H9 (cell line): ENCODE measurements at regions not wholly inside any gene's neighbourhood (a gene's known extent, or its start where the extent isn't known, plus 50 kb on each side); places are given as distances from the start of the nearest gene placed in this dataset.

Experiments used
- DNase-seq: peaks from one replicate; pipeline ENCODE4 v3.0.0-alpha.2; 2017
- H2AFZ ChIP-seq: one replicate; pipeline ENCODE4 v1.6.1; 2013; ENCODE audit warnings: mild to moderate bottlenecking, low read length, control low read depth, moderate library complexity
- H2AK5ac ChIP-seq: 2 replicates; pipeline ENCODE4 v1.6.1; 2013; ENCODE audit warnings: low read length, control low read depth, mixed read lengths; ENCODE audit not compliant: insufficient read length
- H2BK120ac ChIP-seq: one replicate; pipeline ENCODE4 v1.6.1; 2013; ENCODE audit warnings: low read depth, mild to moderate bottlenecking, low read length, control low read depth, inconsistent platforms; ENCODE audit not compliant: poor library complexity, severe bottlenecking
- H2BK12ac ChIP-seq: 2 replicates; pipeline ENCODE4 v1.6.1; 2013; ENCODE audit warnings: low read length, control low read depth, mixed read lengths, low read depth; ENCODE audit not compliant: insufficient read length
- H2BK15ac ChIP-seq: 2 replicates; pipeline ENCODE4 v1.6.1; 2013; ENCODE audit warnings: low read depth, low read length, control low read depth
- H2BK20ac ChIP-seq: one replicate; pipeline ENCODE4 v1.6.1; 2013; ENCODE audit warnings: low read depth, mild to moderate bottlenecking, low read length, control low read depth, inconsistent platforms; ENCODE audit not compliant: poor library complexity, severe bottlenecking
- H2BK5ac ChIP-seq: 2 replicates; pipeline ENCODE4 v1.6.1; 2013; ENCODE audit warnings: low read length, control low read depth, mixed read lengths; ENCODE audit not compliant: insufficient read length
- H3K14ac ChIP-seq: 2 replicates; pipeline ENCODE4 v1.6.1; 2013; ENCODE audit warnings: low read length, control low read depth; ENCODE audit not compliant: insufficient read depth
- H3K18ac ChIP-seq: 2 replicates; pipeline ENCODE4 v1.6.1; 2013; ENCODE audit warnings: low read depth, mild to moderate bottlenecking, mixed read lengths, low read length, control low read depth; ENCODE audit not compliant: insufficient read length
- H3K23ac ChIP-seq: 2 replicates; pipeline ENCODE4 v1.6.1; 2013; ENCODE audit warnings: low read length, control low read depth, mixed read lengths, low read depth; ENCODE audit not compliant: insufficient read length
- H3K23me2 ChIP-seq: 2 replicates; pipeline ENCODE4 v1.6.1; 2013; ENCODE audit warnings: low read depth, mild to moderate bottlenecking, mixed read lengths, low read length, control low read depth; ENCODE audit not compliant: insufficient read length, poor library complexity, severe bottlenecking
- H3K27ac ChIP-seq: 2 replicates; pipeline ENCODE4 v1.5.1; 2013; ENCODE audit warnings: low read length, control low read depth, mixed read lengths, low read depth; ENCODE audit not compliant: insufficient read length
- H3K27me3 ChIP-seq: 2 replicates; pipeline ENCODE4 v1.6.1; 2013; ENCODE audit warnings: low read length, control low read depth, inconsistent platforms; ENCODE audit not compliant: insufficient read depth
- H3K4ac ChIP-seq: 2 replicates; pipeline ENCODE4 v1.6.1; 2013; ENCODE audit warnings: low read depth, mild to moderate bottlenecking, control low read depth, inconsistent platforms, low read length, moderate library complexity
- H3K4me1 ChIP-seq: 2 replicates; pipeline ENCODE4 v1.6.1; 2013; ENCODE audit warnings: low read length, control low read depth, inconsistent platforms; ENCODE audit not compliant: insufficient read depth
- H3K4me2 ChIP-seq: 2 replicates; pipeline ENCODE4 v1.6.1; 2013; ENCODE audit warnings: low read length, control low read depth, mixed read lengths; ENCODE audit not compliant: insufficient read length, insufficient read depth
- H3K56ac ChIP-seq: 2 replicates; pipeline ENCODE4 v1.6.1; 2013; ENCODE audit warnings: low read depth, mild to moderate bottlenecking, mixed read lengths, low read length, control low read depth; ENCODE audit not compliant: insufficient read length
- H3K79me1 ChIP-seq: 2 replicates; pipeline ENCODE4 v1.6.1; 2013; ENCODE audit warnings: low read depth, mild to moderate bottlenecking, moderate library complexity, low read length, control low read depth, inconsistent platforms; ENCODE audit not compliant: insufficient read depth, poor library complexity, severe bottlenecking
- H3K79me2 ChIP-seq: 2 replicates; pipeline ENCODE4 v1.6.1; 2013; ENCODE audit warnings: low read length, control low read depth, inconsistent platforms; ENCODE audit not compliant: insufficient read depth
- H3K9ac ChIP-seq: 2 replicates; pipeline ENCODE4 v1.6.1; 2013; ENCODE audit warnings: low read length, control low read depth, mixed read lengths; ENCODE audit not compliant: insufficient read length; ENCODE audit errors: extremely low read depth
- H3K9me3 ChIP-seq: one replicate; pipeline ENCODE4 v1.6.1; 2013; ENCODE audit warnings: low read depth, low read length, inconsistent platforms; ENCODE audit not compliant: control insufficient read depth
- H3T11ph ChIP-seq: one replicate; pipeline ENCODE4 v1.6.1; 2013; ENCODE audit warnings: mild to moderate bottlenecking, low read length, control low read depth, inconsistent platforms
- H4K20me1 ChIP-seq: one replicate; pipeline ENCODE4 v1.6.1; 2013; ENCODE audit not compliant: control insufficient read depth, insufficient read length, insufficient read depth
- H4K5ac ChIP-seq: 2 replicates; pipeline ENCODE4 v1.6.1; 2013; ENCODE audit warnings: low read depth, mild to moderate bottlenecking, mixed read lengths, low read length, control low read depth; ENCODE audit not compliant: insufficient read length
- H4K8ac ChIP-seq: replicated peaks from 2 replicates; pipeline ENCODE4 v1.6.1; 2013; ENCODE audit warnings: low read length, control low read depth, mixed read lengths, low read depth; ENCODE audit not compliant: insufficient read length
- H4K91ac ChIP-seq: 2 replicates; pipeline ENCODE4 v1.6.1; 2013; ENCODE audit warnings: low read depth, mild to moderate bottlenecking, moderate library complexity, mixed read lengths, low read length, control low read depth; ENCODE audit not compliant: insufficient read length
- H3K27ac Mint-ChIP-seq, 3 experiments: 2 replicates in 2 of 3; 3 replicates in 1 of 3; pipeline ENCODE4 v1.8.0; 2020 to 2021; ENCODE audit warnings: mixed read lengths in 3 of 3, mild to moderate bottlenecking in 1 of 3, moderate library complexity in 1 of 3
- H3K27me3 Mint-ChIP-seq: 2 replicates; pipeline ENCODE4 v1.8.0; 2021; ENCODE audit warnings: low read depth, mild to moderate bottlenecking, moderate library complexity, mixed read lengths
- H3K36me3 Mint-ChIP-seq, 3 experiments: 2 replicates in 2 of 3; 3 replicates in 1 of 3; pipeline ENCODE4 v1.8.0; 2020 to 2021; ENCODE audit warnings: low read depth in 3 of 3, mixed read lengths in 3 of 3; ENCODE audit not compliant: insufficient read depth in 1 of 3
- H3K4me1 Mint-ChIP-seq, 2 experiments: 2 replicates each; pipeline ENCODE4 v1.8.0; 2020; ENCODE audit warnings: mixed read lengths in 2 of 2
- H3K4me3 Mint-ChIP-seq, 2 experiments: 2 replicates in 1 of 2; 3 replicates in 1 of 2; pipeline ENCODE4 v1.8.0; 2020 to 2021; ENCODE audit warnings: mild to moderate bottlenecking in 2 of 2, mixed read lengths in 2 of 2, moderate library complexity in 1 of 2
- H3K9me3 Mint-ChIP-seq, 2 experiments: 2 replicates in 1 of 2; 3 replicates in 1 of 2; pipeline ENCODE4 v1.8.0; 2020; ENCODE audit warnings: mild to moderate bottlenecking in 2 of 2, mixed read lengths in 2 of 2, moderate library complexity in 1 of 2
- WGBS: extraction: QIAGEN DNeasy Blood & Tissue Kit; methylation state at CpG from one replicate; pipeline ENCODE4 v1.1.7; 2013; ENCODE audit warnings: missing lambda C conversion rate, low lambda C conversion rate, mixed read lengths; ENCODE audit not compliant: insufficient read length; ENCODE audit errors: extremely low coverage; 5-methylcytosine and 5-hydroxymethylcytosine counted together
- TF ChIP-seq, protein P1 (sequence below): fragments of 200-600 bp; sonication (generic); conservative IDR thresholded peaks from 3 replicates; pipeline ENCODE4 v1.8.0; 2021; ENCODE audit warnings: antibody characterized with exemption, mild to moderate bottlenecking

DNA sequence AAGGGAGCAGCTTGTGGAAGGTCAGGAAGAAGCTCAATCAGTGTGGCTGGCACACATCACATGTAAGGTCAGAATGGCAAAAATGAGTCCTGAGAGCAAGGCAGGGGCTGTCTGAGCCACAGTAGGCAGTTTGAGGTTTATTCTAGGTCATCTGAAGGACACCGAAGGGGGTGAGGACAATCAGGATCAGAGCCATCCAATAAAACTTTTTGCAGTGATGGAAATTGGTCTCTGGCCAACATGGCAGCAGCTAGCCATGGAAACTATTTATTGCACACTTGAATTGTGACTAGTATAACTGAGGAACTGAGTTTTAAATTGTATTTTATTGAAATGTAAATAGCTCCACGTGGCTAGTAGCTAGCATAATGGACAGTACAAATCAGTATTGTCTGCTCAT, 97.0 kb upstream of the CACNA1E start:
- Histone ChIP-seq H2BK120ac (no peak overlapping the region), H3K27me3 (no peaks in the 10 kb centered on the region), H3K56ac (no peak overlapping the region), H4K5ac (no peak overlapping the region), H3K4ac (no peak overlapping the region), H4K91ac (no peak overlapping the region), H3K27ac (no peak overlapping the region), H2BK15ac (no peak overlapping the region), H2AFZ (no peak overlapping the region), H3K23me2 (no peaks in the 10 kb centered on the region), H4K20me1 (no peaks in the 10 kb centered on the region), H4K8ac (no peak overlapping the region), H3K4me1 (no peaks in the 10 kb centered on the region), H3K79me2 (no peaks in the 10 kb centered on the region), H2BK20ac (no peak overlapping the region), H3K9me3 (no peaks in the 10 kb centered on the region), H3K79me1 (no peaks in the 10 kb centered on the region), H2BK12ac (no peak overlapping the region), H3K9ac (no peak overlapping the region), H3K4me2 (no peak overlapping the region), H2AK5ac (no peak overlapping the region), H2BK5ac (no peak overlapping the region), H3K23ac (no peak overlapping the region), H3K14ac (no peak overlapping the region), H3T11ph (no peak overlapping the region), H3K18ac (no peak overlapping the region)
- peaks cover 4 to 7% of the 10 kb centered on the region in 2 experiments; a peak in 3 of 4 replicates for H3K4me1 Mint-ChIP-seq
- H3K9me3 Mint-ChIP-seq: no peaks in the 10 kb centered on the region
- TF ChIP-seq, protein P1, sequence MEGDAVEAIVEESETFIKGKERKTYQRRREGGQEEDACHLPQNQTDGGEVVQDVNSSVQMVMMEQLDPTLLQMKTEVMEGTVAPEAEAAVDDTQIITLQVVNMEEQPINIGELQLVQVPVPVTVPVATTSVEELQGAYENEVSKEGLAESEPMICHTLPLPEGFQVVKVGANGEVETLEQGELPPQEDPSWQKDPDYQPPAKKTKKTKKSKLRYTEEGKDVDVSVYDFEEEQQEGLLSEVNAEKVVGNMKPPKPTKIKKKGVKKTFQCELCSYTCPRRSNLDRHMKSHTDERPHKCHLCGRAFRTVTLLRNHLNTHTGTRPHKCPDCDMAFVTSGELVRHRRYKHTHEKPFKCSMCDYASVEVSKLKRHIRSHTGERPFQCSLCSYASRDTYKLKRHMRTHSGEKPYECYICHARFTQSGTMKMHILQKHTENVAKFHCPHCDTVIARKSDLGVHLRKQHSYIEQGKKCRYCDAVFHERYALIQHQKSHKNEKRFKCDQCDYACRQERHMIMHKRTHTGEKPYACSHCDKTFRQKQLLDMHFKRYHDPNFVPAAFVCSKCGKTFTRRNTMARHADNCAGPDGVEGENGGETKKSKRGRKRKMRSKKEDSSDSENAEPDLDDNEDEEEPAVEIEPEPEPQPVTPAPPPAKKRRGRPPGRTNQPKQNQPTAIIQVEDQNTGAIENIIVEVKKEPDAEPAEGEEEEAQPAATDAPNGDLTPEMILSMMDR: no peak
- H3K27ac Mint-ChIP-seq: no peak overlapping the region
- no peaks in the 10 kb centered on the region for H3K36me3 Mint-ChIP-seq
- WGBS: no CpG with 5 or more reads among the region's 2 CpGs
- H3K4me3 Mint-ChIP-seq: no peak overlapping the region
- no peak for DNase-seq
- peaks cover 4% of the 10 kb centered on the region; the same call in 1 of the 2 replicates for H3K27me3 Mint-ChIP-seq
